ENCODE measurements at regions not wholly inside any gene's neighbourhood (a gene's known extent, or its start where the extent isn't known, plus 50 kb on each side); places are given as distances from the start of the nearest gene placed in this dataset.

- in situ Hi-C loops (cut with HindIII; ENCODE audit: low sequenced_read_pairs): no loop called here
- no peak for DNase-seq (ENCODE audit: low spot score)
Observed at GRCh38 chr4:58732973-58733372, 1622.8 kb upstream of the IGFBP7 start.

GRCh38 chr4:58723954-58724353, 1613.8 kb upstream of the IGFBP7 start:
- in situ Hi-C loops (cut with HindIII; ENCODE audit: low sequenced_read_pairs): no loop called here
- no peak for DNase-seq (ENCODE audit: low spot score)

- DNase-seq (ENCODE audit: low spot score): no peak
- in situ Hi-C loops (cut with HindIII; ENCODE audit: low sequenced_read_pairs): no loop called here
Observed at GRCh38 chr4:58711039-58711438, 1600.9 kb upstream of the IGFBP7 start.

- in situ Hi-C loops (cut with HindIII; ENCODE audit: low sequenced_read_pairs): no loop called here
- no peak for DNase-seq (ENCODE audit: low spot score)
Observed at GRCh38 chr4:58688568-58688967, 1578.4 kb upstream of the IGFBP7 start.

- in situ Hi-C loops (cut with HindIII; ENCODE audit: low sequenced_read_pairs): no loop called here
- no peak for DNase-seq (ENCODE audit: low spot score)
Observed at GRCh38 chr4:58679886-58680285, 1569.7 kb upstream of the IGFBP7 start.

- DNase-seq (ENCODE audit: low spot score): no peak
- in situ Hi-C loops (cut with HindIII; ENCODE audit: low sequenced_read_pairs): no loop called here
Observed at GRCh38 chr4:58679051-58679450, 1568.9 kb upstream of the IGFBP7 start.

GRCh38 chr4:58669783-58670182, 1559.6 kb upstream of the IGFBP7 start:
- in situ Hi-C loops (cut with HindIII; ENCODE audit: low sequenced_read_pairs): no loop called here
- no peak for DNase-seq (ENCODE audit: low spot score)

- in situ Hi-C loops (cut with HindIII; ENCODE audit: low sequenced_read_pairs): no loop called here
- no peak for DNase-seq (ENCODE audit: low spot score)
Observed at GRCh38 chr4:58665649-58666048, 1555.5 kb upstream of the IGFBP7 start.

GRCh38 chr4:58658701-58659100, 1548.5 kb upstream of the IGFBP7 start:
- in situ Hi-C loops (cut with HindIII; ENCODE audit: low sequenced_read_pairs): no loop called here
- DNase-seq (ENCODE audit: low spot score): no peak

GRCh38 chr4:58653251-58653650, 1543.1 kb upstream of the IGFBP7 start:
- DNase-seq (ENCODE audit: low spot score): no peak
- in situ Hi-C loops (cut with HindIII; ENCODE audit: low sequenced_read_pairs): no loop called here

GRCh38 chr4:58649226-58649625, 1539.0 kb upstream of the IGFBP7 start:
- in situ Hi-C loops (cut with HindIII; ENCODE audit: low sequenced_read_pairs): no loop called here
- peak; percentile 90 for DNase-seq (ENCODE audit: low spot score)

GRCh38 chr4:58646126-58646525, 1535.9 kb upstream of the IGFBP7 start:
- in situ Hi-C loops (cut with HindIII; ENCODE audit: low sequenced_read_pairs): no loop called here
- no peak for DNase-seq (ENCODE audit: low spot score)

- in situ Hi-C loops (cut with HindIII; ENCODE audit: low sequenced_read_pairs): no loop called here
- no peak for DNase-seq (ENCODE audit: low spot score)
Observed at GRCh38 chr4:58644549-58644948, 1534.4 kb upstream of the IGFBP7 start.

- in situ Hi-C loops (cut with HindIII; ENCODE audit: low sequenced_read_pairs): no loop called here
- no peak for DNase-seq (ENCODE audit: low spot score)
Observed at GRCh38 chr4:58636381-58636780, 1526.2 kb upstream of the IGFBP7 start.

- DNase-seq (ENCODE audit: low spot score): no peak
- in situ Hi-C loops (cut with HindIII; ENCODE audit: low sequenced_read_pairs): no loop called here
Observed at GRCh38 chr4:58617226-58617625, 1507.0 kb upstream of the IGFBP7 start.

GRCh38 chr4:58611012-58611411, 1500.8 kb upstream of the IGFBP7 start:
- DNase-seq (ENCODE audit: low spot score): no peak
- in situ Hi-C loops (cut with HindIII; ENCODE audit: low sequenced_read_pairs): no loop called here

GRCh38 chr4:58606303-58606702, 1496.1 kb upstream of the IGFBP7 start:
- DNase-seq (ENCODE audit: low spot score): no peak
- in situ Hi-C loops (cut with HindIII; ENCODE audit: low sequenced_read_pairs): no loop called here

- in situ Hi-C loops (cut with HindIII; ENCODE audit: low sequenced_read_pairs): no loop called here
Observed at GRCh38 chr4:58603951-58604350, 1493.8 kb upstream of the IGFBP7 start.

GRCh38 chr4:58602731-58603359, 1492.7 kb upstream of the IGFBP7 start:
- in situ Hi-C loops (cut with HindIII; ENCODE audit: low sequenced_read_pairs): no loop called here
- no peak for DNase-seq (ENCODE audit: low spot score)

More at GRCh38 chr4:58603951-58604350, 1493.8 kb upstream of the IGFBP7 start:
- no peak for DNase-seq (ENCODE audit: low spot score)

- no peak for DNase-seq (ENCODE audit: low spot score)
- in situ Hi-C loops (cut with HindIII; ENCODE audit: low sequenced_read_pairs): no loop called here
Observed at GRCh38 chr4:58602022-58602421, 1491.8 kb upstream of the IGFBP7 start.

- DNase-seq (ENCODE audit: low spot score): no peak
- in situ Hi-C loops (cut with HindIII; ENCODE audit: low sequenced_read_pairs): no loop called here
Observed at GRCh38 chr4:58600290-58600689, 1490.1 kb upstream of the IGFBP7 start.

GRCh38 chr4:58590722-58591121, 1480.5 kb upstream of the IGFBP7 start:
- in situ Hi-C loops (cut with HindIII; ENCODE audit: low sequenced_read_pairs): no loop called here
- no peak for DNase-seq (ENCODE audit: low spot score)

All from G401 (cell line).